GM23338 (cell line): ENCODE measurements at regions not wholly inside any gene's neighbourhood (a gene's known extent, or its start where the extent isn't known, plus 50 kb on each side); places are given as distances from the start of the nearest gene placed in this dataset.

Experiments
- ATAC-seq: fragments of 200-7000 bp; cut with Tn5 transposase; 3 replicates; pipeline ENCODE4 v1.9.1; 2020
- DNase-seq: peaks from one replicate; pipeline ENCODE4 v3.0.0-alpha.2; 2015; ENCODE audit warnings: low spot score
- H2AFZ ChIP-seq: fragments of 200-600 bp; sonication (generic); 2 replicates; pipeline ENCODE4 v1.8.0; 2016; ENCODE audit warnings: antibody characterized with exemption, mild to moderate bottlenecking, moderate library complexity
- H3F3A ChIP-seq: fragments of 200-600 bp; sonication (generic); replicated peaks from 2 replicates; pipeline ENCODE4 v1.8.0; 2017; ENCODE audit warnings: antibody characterized with exemption, mixed run types, low read depth
- H3K27ac ChIP-seq: fragments of 200-600 bp; sonication (generic); 2 replicates; pipeline ENCODE4 v1.6.1; 2016; ENCODE audit warnings: low read depth
- H3K27me3 ChIP-seq: fragments of 200-600 bp; sonication (generic); 2 replicates; pipeline ENCODE4 v1.8.0; 2016; ENCODE audit warnings: mild to moderate bottlenecking, mixed run types, moderate library complexity; ENCODE audit not compliant: insufficient read depth
- H3K36me3 ChIP-seq: fragments of 200-600 bp; sonication (generic); 2 replicates; pipeline ENCODE4 v1.8.0; 2016; ENCODE audit warnings: mild to moderate bottlenecking; ENCODE audit not compliant: insufficient read depth
- H3K4me1 ChIP-seq: fragments of 200-600 bp; sonication (generic); 2 replicates; pipeline ENCODE4 v1.8.0; 2016; ENCODE audit warnings: mild to moderate bottlenecking, moderate library complexity; ENCODE audit not compliant: insufficient read depth
- H3K4me2 ChIP-seq: fragments of 200-600 bp; sonication (generic); 2 replicates; pipeline ENCODE4 v1.7.1; 2017; ENCODE audit warnings: mixed run types
- H3K4me3 ChIP-seq: fragments of 200-600 bp; sonication (generic); 2 replicates; pipeline ENCODE4 v1.6.1; 2016; ENCODE audit warnings: mixed run types
- H3K79me2 ChIP-seq: fragments of 200-600 bp; sonication (generic); replicated peaks from 2 replicates; pipeline ENCODE4 v1.8.0; 2017; ENCODE audit warnings: mild to moderate bottlenecking; ENCODE audit not compliant: insufficient read depth
- H3K9me2 ChIP-seq: fragments of 200-600 bp; sonication (generic); 2 replicates; pipeline ENCODE4 v1.8.0; 2017; ENCODE audit not compliant: insufficient read depth
- H4K20me1 ChIP-seq: fragments of 200-600 bp; sonication (generic); replicated peaks from 2 replicates; pipeline ENCODE4 v1.8.0; 2017; ENCODE audit warnings: mild to moderate bottlenecking; ENCODE audit not compliant: insufficient read depth
- H3K27ac Mint-ChIP-seq: 2 replicates; pipeline ENCODE4 v1.8.0; 2020; ENCODE audit warnings: inconsistent platforms, mild to moderate bottlenecking, moderate library complexity, mixed read lengths
- H3K27me3 Mint-ChIP-seq: 3 replicates; pipeline ENCODE4 v1.8.0; 2022; ENCODE audit warnings: low read depth, mild to moderate bottlenecking, moderate library complexity, mixed read lengths, inconsistent platforms; ENCODE audit not compliant: insufficient read depth, poor library complexity
- H3K36me3 Mint-ChIP-seq: 3 replicates; pipeline ENCODE4 v1.8.0; 2021; ENCODE audit warnings: low read depth, mild to moderate bottlenecking, inconsistent platforms, moderate library complexity, mixed read lengths
- H3K4me1 Mint-ChIP-seq: 3 replicates; pipeline ENCODE4 v1.8.0; 2020; ENCODE audit warnings: mild to moderate bottlenecking, inconsistent platforms, mixed read lengths
- H3K4me3 Mint-ChIP-seq: 3 replicates; pipeline ENCODE4 v1.8.0; 2021; ENCODE audit warnings: moderate library complexity, mild to moderate bottlenecking, inconsistent platforms, mixed read lengths
- H3K9me3 Mint-ChIP-seq: 3 replicates; pipeline ENCODE4 v1.8.0; 2020; ENCODE audit warnings: moderate library complexity, mild to moderate bottlenecking, inconsistent platforms, mixed read lengths
- CTCF ChIP-seq, 2 experiments: fragments of 200-600 bp in 1 of 2; sonication (generic) in 1 of 2; conservative IDR thresholded peaks; 2 replicates each; pipeline versions ENCODE4 v1.5.1 to v1.6.1; 2016 to 2017; ENCODE audit warnings: antibody characterized with exemption in 2 of 2, low read depth in 2 of 2, mild to moderate bottlenecking in 2 of 2, moderate library complexity in 1 of 2
- ETS1 ChIP-seq: IDR thresholded peaks from 2 replicates; pipeline ENCODE4 v1.6.1; 2016; ENCODE audit warnings: antibody characterized with exemption
- EZH2 ChIP-seq: fragments of 200-600 bp; sonication (generic); IDR thresholded peaks from one replicate; pipeline ENCODE4 v1.8.0; 2017; ENCODE audit warnings: antibody characterized with exemption, mild to moderate bottlenecking, low read depth; ENCODE audit not compliant: unreplicated experiment
- EZH2phosphoT487 ChIP-seq: fragments of 200-600 bp; sonication (generic); IDR thresholded peaks from one replicate; pipeline ENCODE4 v1.8.1; 2018; ENCODE audit warnings: antibody characterized with exemption; ENCODE audit not compliant: unreplicated experiment
- JUNB ChIP-seq: IDR thresholded peaks from one replicate; pipeline ENCODE4 v1.6.1; 2016; ENCODE audit warnings: antibody characterized with exemption; ENCODE audit not compliant: unreplicated experiment
- NANOG ChIP-seq: IDR thresholded peaks from 2 replicates; pipeline ENCODE4 v1.6.1; 2016; ENCODE audit warnings: antibody characterized with exemption, borderline replicate concordance
- POLR2AphosphoS5 ChIP-seq: IDR thresholded peaks from 2 replicates; pipeline ENCODE4 v1.6.1; 2016; ENCODE audit warnings: antibody characterized with exemption, low read depth
- REST ChIP-seq: IDR thresholded peaks from one replicate; pipeline ENCODE4 v1.6.1; 2018; ENCODE audit warnings: antibody characterized with exemption; ENCODE audit not compliant: unreplicated experiment
- STAT1 ChIP-seq: IDR thresholded peaks from one replicate; pipeline ENCODE4 v1.6.1; 2016; ENCODE audit warnings: antibody characterized with exemption; ENCODE audit not compliant: unreplicated experiment
- ZNF114 ChIP-seq: fragments of 250-450 bp; sonication (Bioruptor Pico); IDR thresholded peaks from 2 replicates; pipeline ENCODE4 v1.5.0; 2020; ENCODE audit warnings: mild to moderate bottlenecking, moderate library complexity
- ZNF331 ChIP-seq: fragments of 250-450 bp; sonication (Bioruptor Pico); IDR thresholded peaks from 2 replicates; pipeline ENCODE4 v1.5.0; 2020; ENCODE audit warnings: low read depth, mild to moderate bottlenecking, moderate library complexity
- ZNF462 ChIP-seq: fragments of 250-450 bp; sonication (Bioruptor Pico); IDR thresholded peaks from 2 replicates; pipeline ENCODE4 v1.5.0; 2020; ENCODE audit warnings: mild to moderate bottlenecking, moderate library complexity

- Histone ChIP-seq H3K4me1 (no peaks in the 10 kb centered on the region), H3K4me2 (no peak overlapping the region), H3K27ac (no peak overlapping the region), H3K79me2 (no peaks in the 10 kb centered on the region), H3K36me3 (no peaks in the 10 kb centered on the region), H3K4me3 (no peak overlapping the region), H2AFZ (no peak overlapping the region), H3K27me3 (no peaks in the 10 kb centered on the region), H3F3A (no peaks in the 10 kb centered on the region), H4K20me1 (no peaks in the 10 kb centered on the region), H3K9me2 (no peaks in the 10 kb centered on the region)
- Mint-ChIP-seq H3K9me3 (no peaks in the 10 kb centered on the region), H3K4me3 (no peak overlapping the region), H3K27me3 (no peaks in the 10 kb centered on the region), H3K36me3 (no peaks in the 10 kb centered on the region), H3K4me1 (no peaks in the 10 kb centered on the region), H3K27ac (no peak overlapping the region)
- no peak for TF ChIP-seq EZH2
- TF ChIP-seq JUNB: no peak
- TF ChIP-seq POLR2AphosphoS5: no peak
- TF ChIP-seq STAT1: no peak
- TF ChIP-seq ZNF462 (CRISPR knock-in tag): no peak
- TF ChIP-seq ZNF114: no peak
- no peak for TF ChIP-seq REST
- no peak for TF ChIP-seq NANOG
- no peak for TF ChIP-seq ZNF331 (CRISPR knock-in tag)
- TF ChIP-seq EZH2phosphoT487: no peak
- no peak for TF ChIP-seq ETS1
- no peak for TF ChIP-seq CTCF (conservative IDR thresholded peaks at IDR 0.05; ENCODE audit: low read depth in 2 of 2)
- no peak for ATAC-seq
- DNase-seq: no peak
Observed at GRCh38 chr1:99361406-99361805, 97.1 kb downstream of the PLPPR4 start.
